GM21825 (cell line): ENCODE measurements at regions not wholly inside any gene's neighbourhood (a gene's known extent, or its start where the extent isn't known, plus 50 kb on each side); places are given as distances from the start of the nearest gene placed in this dataset.

ENCODE experiments used
- ATAC-seq: cut with Tn5 transposase; IDR thresholded peaks from one replicate; pipeline ENCODE4 v1.9.1; 2021; ENCODE audit warnings: mild to moderate bottlenecking, moderate library complexity; ENCODE audit not compliant: unreplicated experiment

GRCh38 chr5:93800988-93801811 is 59.8 kb upstream of the POU5F2 start:
- ATAC-seq = peak; percentile 69

- no peak for ATAC-seq
Observed at GRCh38 chr5:93794954-93795353, 53.6 kb upstream of the POU5F2 start.

- ATAC-seq = no peak
Observed at GRCh38 chr5:93793159-93793781, 51.9 kb upstream of the POU5F2 start.

- no peak for ATAC-seq
Observed at GRCh38 chr5:93791518-93791972, 50.1 kb upstream of the POU5F2 start.
